ENCODE measurements at regions not wholly inside any gene's neighbourhood (a gene's known extent, or its start where the extent isn't known, plus 50 kb on each side); places are given as distances from the start of the nearest gene placed in this dataset.

DNA sequence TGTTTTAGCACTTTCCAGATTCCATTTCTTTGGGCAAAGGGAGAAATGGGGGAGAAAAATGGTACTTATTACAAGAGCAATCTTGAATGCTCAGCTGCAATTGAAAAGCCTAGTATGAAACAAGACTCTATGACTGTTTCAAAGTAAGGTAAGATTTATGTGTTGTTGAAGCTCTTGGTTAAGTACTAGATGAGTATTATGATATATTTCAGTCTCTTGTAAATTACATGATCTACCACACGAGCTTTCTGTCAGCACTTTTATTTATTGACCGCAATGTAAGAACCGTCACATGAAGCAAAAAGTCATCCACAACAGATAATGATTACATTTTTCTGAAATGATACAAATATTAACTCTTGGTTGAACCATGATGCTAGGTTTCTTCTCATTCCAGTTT lies 906.7 kb upstream of the CHORDC1 start:
- TF ChIP-seq CREB1 (IDR thresholded peaks at IDR 0.05; ENCODE audit: low read depth) (no peak), CEBPB (IDR thresholded peaks at IDR 0.05) (no peak), EGR1 (IDR thresholded peaks at IDR 0.05) (no peak), NFIC (IDR thresholded peaks at IDR 0.05) (no peak), ZBTB7A (IDR thresholded peaks at IDR 0.05; ENCODE audit: low read depth) (no peak), MAX (IDR thresholded peaks at IDR 0.05) (no peak), TEAD4 (IDR thresholded peaks at IDR 0.05) (no peak)
- TF ChIP-seq, protein P1, sequence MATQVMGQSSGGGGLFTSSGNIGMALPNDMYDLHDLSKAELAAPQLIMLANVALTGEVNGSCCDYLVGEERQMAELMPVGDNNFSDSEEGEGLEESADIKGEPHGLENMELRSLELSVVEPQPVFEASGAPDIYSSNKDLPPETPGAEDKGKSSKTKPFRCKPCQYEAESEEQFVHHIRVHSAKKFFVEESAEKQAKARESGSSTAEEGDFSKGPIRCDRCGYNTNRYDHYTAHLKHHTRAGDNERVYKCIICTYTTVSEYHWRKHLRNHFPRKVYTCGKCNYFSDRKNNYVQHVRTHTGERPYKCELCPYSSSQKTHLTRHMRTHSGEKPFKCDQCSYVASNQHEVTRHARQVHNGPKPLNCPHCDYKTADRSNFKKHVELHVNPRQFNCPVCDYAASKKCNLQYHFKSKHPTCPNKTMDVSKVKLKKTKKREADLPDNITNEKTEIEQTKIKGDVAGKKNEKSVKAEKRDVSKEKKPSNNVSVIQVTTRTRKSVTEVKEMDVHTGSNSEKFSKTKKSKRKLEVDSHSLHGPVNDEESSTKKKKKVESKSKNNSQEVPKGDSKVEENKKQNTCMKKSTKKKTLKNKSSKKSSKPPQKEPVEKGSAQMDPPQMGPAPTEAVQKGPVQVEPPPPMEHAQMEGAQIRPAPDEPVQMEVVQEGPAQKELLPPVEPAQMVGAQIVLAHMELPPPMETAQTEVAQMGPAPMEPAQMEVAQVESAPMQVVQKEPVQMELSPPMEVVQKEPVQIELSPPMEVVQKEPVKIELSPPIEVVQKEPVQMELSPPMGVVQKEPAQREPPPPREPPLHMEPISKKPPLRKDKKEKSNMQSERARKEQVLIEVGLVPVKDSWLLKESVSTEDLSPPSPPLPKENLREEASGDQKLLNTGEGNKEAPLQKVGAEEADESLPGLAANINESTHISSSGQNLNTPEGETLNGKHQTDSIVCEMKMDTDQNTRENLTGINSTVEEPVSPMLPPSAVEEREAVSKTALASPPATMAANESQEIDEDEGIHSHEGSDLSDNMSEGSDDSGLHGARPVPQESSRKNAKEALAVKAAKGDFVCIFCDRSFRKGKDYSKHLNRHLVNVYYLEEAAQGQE (IDR thresholded peaks at IDR 0.05; ENCODE audit: low read depth) = no peak

Measured in Ishikawa (cell line).